ENCODE measurements at regions not wholly inside any gene's neighbourhood (a gene's known extent, or its start where the extent isn't known, plus 50 kb on each side); places are given as distances from the start of the nearest gene placed in this dataset.

- no peak overlapping the region for H3T11ph ChIP-seq (ENCODE audit: low read length)
- Mint-ChIP-seq H3K9me3 (peaks cover 0 to 7% of the 10 kb centered on the region in 2 experiments; a peak in 3 of 5 replicates), H3K27me3 (ENCODE audit: low read depth) (peaks cover 45% of the 10 kb centered on the region), H3K4me3 (no peak overlapping the region), H3K36me3 (ENCODE audit: insufficient read depth in 1 of 3, low read depth in 3 of 3) (no peaks in the 10 kb centered on the region), H3K4me1 (peaks cover 4 to 15% of the 10 kb centered on the region in 2 experiments), H3K27ac (no peak overlapping the region)
- H3K56ac ChIP-seq (ENCODE audit: insufficient read length, low read depth, low read length), result no peak overlapping the region
- H2BK12ac ChIP-seq (ENCODE audit: insufficient read length, low read depth, low read length), result no peak overlapping the region
- H2BK20ac ChIP-seq (ENCODE audit: low read depth, low read length, poor library complexity, severe bottlenecking), result no peak overlapping the region
- H4K91ac ChIP-seq (ENCODE audit: insufficient read length, low read depth, low read length), result no peak overlapping the region
- H4K20me1 ChIP-seq (ENCODE audit: control insufficient read depth, insufficient read depth, insufficient read length), result no peaks in the 10 kb centered on the region
- H3K27ac ChIP-seq (ENCODE audit: insufficient read length, low read depth, low read length), result no peak overlapping the region
- no peak for DNase-seq
- WGBS (ENCODE audit: extremely low coverage, insufficient read length, low lambda C conversion rate), result no CpG with 5 or more reads among the region's 3 CpGs
- H3K4ac ChIP-seq (ENCODE audit: low read depth, low read length), result no peak overlapping the region
- H3K79me2 ChIP-seq (ENCODE audit: insufficient read depth, low read length), result no peaks in the 10 kb centered on the region
- no peaks in the 10 kb centered on the region for H3K23me2 ChIP-seq (ENCODE audit: insufficient read length, low read depth, low read length, poor library complexity, severe bottlenecking)
- no peaks in the 10 kb centered on the region for H3K79me1 ChIP-seq (ENCODE audit: insufficient read depth, low read depth, low read length, poor library complexity, severe bottlenecking)
- H3K9me3 ChIP-seq (ENCODE audit: control insufficient read depth, low read depth, low read length), result no peaks in the 10 kb centered on the region
- no peak overlapping the region for H2BK5ac ChIP-seq (ENCODE audit: insufficient read length, low read length)
- no peak overlapping the region for H2AK5ac ChIP-seq (ENCODE audit: insufficient read length, low read length)
- H3K4me2 ChIP-seq (ENCODE audit: insufficient read depth, insufficient read length, low read length), result no peak overlapping the region
- TF ChIP-seq, protein P1, sequence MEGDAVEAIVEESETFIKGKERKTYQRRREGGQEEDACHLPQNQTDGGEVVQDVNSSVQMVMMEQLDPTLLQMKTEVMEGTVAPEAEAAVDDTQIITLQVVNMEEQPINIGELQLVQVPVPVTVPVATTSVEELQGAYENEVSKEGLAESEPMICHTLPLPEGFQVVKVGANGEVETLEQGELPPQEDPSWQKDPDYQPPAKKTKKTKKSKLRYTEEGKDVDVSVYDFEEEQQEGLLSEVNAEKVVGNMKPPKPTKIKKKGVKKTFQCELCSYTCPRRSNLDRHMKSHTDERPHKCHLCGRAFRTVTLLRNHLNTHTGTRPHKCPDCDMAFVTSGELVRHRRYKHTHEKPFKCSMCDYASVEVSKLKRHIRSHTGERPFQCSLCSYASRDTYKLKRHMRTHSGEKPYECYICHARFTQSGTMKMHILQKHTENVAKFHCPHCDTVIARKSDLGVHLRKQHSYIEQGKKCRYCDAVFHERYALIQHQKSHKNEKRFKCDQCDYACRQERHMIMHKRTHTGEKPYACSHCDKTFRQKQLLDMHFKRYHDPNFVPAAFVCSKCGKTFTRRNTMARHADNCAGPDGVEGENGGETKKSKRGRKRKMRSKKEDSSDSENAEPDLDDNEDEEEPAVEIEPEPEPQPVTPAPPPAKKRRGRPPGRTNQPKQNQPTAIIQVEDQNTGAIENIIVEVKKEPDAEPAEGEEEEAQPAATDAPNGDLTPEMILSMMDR (conservative IDR thresholded peaks at IDR 0.05), result no peak
- H3K9ac ChIP-seq (ENCODE audit: extremely low read depth, insufficient read length, low read length), result no peak overlapping the region
- no peak overlapping the region for H2AFZ ChIP-seq (ENCODE audit: low read length)
- no peak overlapping the region for H3K18ac ChIP-seq (ENCODE audit: insufficient read length, low read depth, low read length)
- H3K4me1 ChIP-seq (ENCODE audit: insufficient read depth, low read length), result no peaks in the 10 kb centered on the region
- H3K14ac ChIP-seq (ENCODE audit: insufficient read depth, low read length), result no peak overlapping the region
- no peak overlapping the region for H4K8ac ChIP-seq (replicated peaks; ENCODE audit: insufficient read length, low read depth, low read length)
- no peak overlapping the region for H2BK15ac ChIP-seq (ENCODE audit: low read depth, low read length)
- no peak overlapping the region for H3K23ac ChIP-seq (ENCODE audit: insufficient read length, low read depth, low read length)
- H2BK120ac ChIP-seq (ENCODE audit: low read depth, low read length, poor library complexity, severe bottlenecking), result no peak overlapping the region
- no peak overlapping the region for H4K5ac ChIP-seq (ENCODE audit: insufficient read length, low read depth, low read length)
- H3K27me3 ChIP-seq (ENCODE audit: insufficient read depth, low read length), result peaks cover 19% of the 10 kb centered on the region
These were observed 210.3 kb downstream of the EPM2A start for GRCh38 chr6:145525038-145525437.

Data from H9 (cell line).